Upper lobe of right lung (tissue), 1 donor: ENCODE measurements at regions not wholly inside any gene's neighbourhood (a gene's known extent, or its start where the extent isn't known, plus 50 kb on each side); places are given as distances from the start of the nearest gene placed in this dataset.

Experiments
- ATAC-seq: fragments of 200-7000 bp; cut with Tn5 transposase; one replicate; pipeline ENCODE4 v1.9.1; 2020; ENCODE audit warnings: mild to moderate bottlenecking, moderate library complexity
- DNase-seq: peaks from one replicate; pipeline ENCODE4 v3.0.0-alpha.2; 2020
- H3K27ac ChIP-seq: fragments of 200-600 bp; one replicate; pipeline ENCODE4 v1.8.0; 2022
- H3K27me3 ChIP-seq: fragments of 200-600 bp; one replicate; pipeline ENCODE4 v1.8.0; 2022; ENCODE audit warnings: mild to moderate bottlenecking
- H3K36me3 ChIP-seq: fragments of 200-600 bp; one replicate; pipeline ENCODE4 v1.8.0; 2022
- H3K4me1 ChIP-seq: fragments of 200-600 bp; one replicate; pipeline ENCODE4 v1.8.0; 2022
- H3K4me3 ChIP-seq: fragments of 200-600 bp; one replicate; pipeline ENCODE4 v1.8.0; 2022; ENCODE audit warnings: mild to moderate bottlenecking
- H3K9me3 ChIP-seq: fragments of 200-600 bp; one replicate; pipeline ENCODE4 v1.8.0; 2022
- CTCF ChIP-seq: fragments of 200-600 bp; IDR thresholded peaks from one replicate; pipeline ENCODE4 v1.8.0; 2022; ENCODE audit warnings: antibody characterized with exemption
- intact Hi-C: fragments of 100-400 bp; cut with DNase I; formaldehyde crosslinking; loops from one replicate; pipeline ENCODE4 v1.11.0; 2022
- donor health status: DM: no; HTN: yes; CAD: no; lungs with severe emphysema.

DNA sequence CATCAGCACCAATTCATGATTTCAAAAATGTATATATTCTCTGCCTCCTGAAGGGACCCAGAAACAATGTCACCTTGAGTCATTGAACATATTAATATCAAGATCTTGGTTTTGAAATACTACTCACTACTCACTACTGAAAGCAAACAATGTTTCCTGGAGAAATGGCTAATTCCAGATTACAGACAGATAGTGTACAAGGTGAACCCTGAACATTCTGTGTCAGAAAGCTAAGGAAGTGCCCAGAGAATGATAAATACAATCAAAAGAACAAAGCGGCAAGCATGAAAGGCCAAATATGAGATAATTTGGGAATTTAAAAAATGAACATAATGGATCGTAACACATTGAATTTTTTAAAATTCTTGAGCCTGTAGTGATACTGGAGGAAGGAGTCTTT, 101.5 kb upstream of the TENT5A start:
- no peaks in the 10 kb centered on the region for H3K36me3 ChIP-seq
- no peak for ATAC-seq
- no peak for DNase-seq
- no peak overlapping the region for H3K27ac ChIP-seq
- no peak overlapping the region for H3K4me3 ChIP-seq
- H3K9me3 ChIP-seq: no peaks in the 10 kb centered on the region
- no peaks in the 10 kb centered on the region for H3K4me1 ChIP-seq
- no peaks in the 10 kb centered on the region for H3K27me3 ChIP-seq
- intact Hi-C loops: no loop called here
- TF ChIP-seq CTCF: no peak

DNA sequence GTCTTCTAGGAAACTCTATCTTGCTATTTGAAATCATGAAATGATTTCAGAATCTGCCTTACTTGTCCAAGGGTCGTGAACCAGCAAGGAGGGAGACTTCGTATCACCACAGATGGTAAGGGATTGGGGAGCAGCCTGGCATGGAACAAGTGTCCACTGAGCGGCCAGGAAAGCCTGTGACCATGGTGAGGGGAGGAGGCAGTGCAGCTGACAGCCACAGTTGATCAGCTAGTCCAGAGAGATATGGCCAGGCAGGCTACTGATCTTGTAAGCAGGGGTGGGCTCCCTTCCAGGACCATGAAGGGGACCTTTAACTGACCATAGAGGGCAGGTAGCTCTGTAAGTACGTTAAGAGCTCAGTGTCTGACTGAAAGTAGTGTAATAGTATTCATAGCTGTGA, 96.8 kb upstream of the TENT5A start:
- no peak for TF ChIP-seq CTCF
- Histone ChIP-seq H3K9me3 (no peaks in the 10 kb centered on the region), H3K4me3 (no peak overlapping the region), H3K27ac (no peak overlapping the region), H3K27me3 (no peaks in the 10 kb centered on the region), H3K36me3 (no peaks in the 10 kb centered on the region), H3K4me1 (no peaks in the 10 kb centered on the region)
- DNase-seq (no peak), ATAC-seq (no peak)
- intact Hi-C loops: no loop called here

- intact Hi-C loops: no loop called here
- no peaks in the 10 kb centered on the region for H3K36me3 ChIP-seq
- no peak for TF ChIP-seq CTCF
- H3K4me3 ChIP-seq: no peak overlapping the region
- DNase-seq: no peak
- no peaks in the 10 kb centered on the region for H3K27me3 ChIP-seq
- ATAC-seq: no peak
- H3K27ac ChIP-seq: no peak overlapping the region
- H3K9me3 ChIP-seq: no peaks in the 10 kb centered on the region
- no peaks in the 10 kb centered on the region for H3K4me1 ChIP-seq
Measured at GRCh38 chr6:81847866-81848265, 95.4 kb upstream of the TENT5A start.

- no peak for TF ChIP-seq CTCF
- no peak for DNase-seq
- no peak overlapping the region for H3K4me3 ChIP-seq
- no peak for ATAC-seq
- intact Hi-C loops: no loop called here
- no peaks in the 10 kb centered on the region for H3K4me1 ChIP-seq
- H3K27me3 ChIP-seq: no peaks in the 10 kb centered on the region
- H3K9me3 ChIP-seq: no peaks in the 10 kb centered on the region
- no peaks in the 10 kb centered on the region for H3K36me3 ChIP-seq
- no peak overlapping the region for H3K27ac ChIP-seq
Measured at GRCh38 chr6:81844686-81845085, 92.2 kb upstream of the TENT5A start.

DNA sequence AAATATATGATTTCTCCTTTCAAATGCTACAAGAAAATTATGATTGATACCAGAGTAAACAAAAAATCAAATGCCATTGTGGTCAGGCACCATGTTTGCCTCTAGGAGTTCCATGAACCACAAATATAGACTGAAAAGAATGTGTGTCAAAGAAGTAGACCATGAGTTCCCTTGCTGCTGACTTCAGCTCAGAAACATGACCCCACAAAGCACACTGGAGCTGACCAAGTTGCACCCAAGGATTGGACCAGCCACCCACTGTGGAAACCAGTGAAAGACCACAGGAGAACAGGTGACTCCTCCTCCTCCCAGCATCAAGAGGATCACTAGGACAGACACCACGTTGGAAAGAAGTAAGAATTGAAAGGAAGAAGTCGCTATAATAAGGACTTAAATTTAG, 90.8 kb upstream of the TENT5A start:
- H3K9me3 ChIP-seq: no peaks in the 10 kb centered on the region
- TF ChIP-seq CTCF: no peak
- DNase-seq (no peak), ATAC-seq (no peak)
- no peaks in the 10 kb centered on the region for H3K36me3 ChIP-seq
- no peak overlapping the region for H3K4me3 ChIP-seq
- no peaks in the 10 kb centered on the region for H3K27me3 ChIP-seq
- H3K27ac ChIP-seq: no peak overlapping the region
- intact Hi-C loops: no loop called here
- no peaks in the 10 kb centered on the region for H3K4me1 ChIP-seq

- H3K27ac ChIP-seq: no peak overlapping the region
- TF ChIP-seq CTCF: no peak
- no peak overlapping the region for H3K4me3 ChIP-seq
- no peaks in the 10 kb centered on the region for H3K4me1 ChIP-seq
- no peaks in the 10 kb centered on the region for H3K27me3 ChIP-seq
- DNase-seq (no peak), ATAC-seq (no peak)
- no peaks in the 10 kb centered on the region for H3K36me3 ChIP-seq
- intact Hi-C loops: no loop called here
- no peaks in the 10 kb centered on the region for H3K9me3 ChIP-seq
Measured at GRCh38 chr6:81842254-81842653, 89.8 kb upstream of the TENT5A start.
